ENCODE measurements at regions not wholly inside any gene's neighbourhood (a gene's known extent, or its start where the extent isn't known, plus 50 kb on each side); places are given as distances from the start of the nearest gene placed in this dataset.

GRCh38 chrX:131861088-131861787 lies 161.9 kb upstream of the STK26 start:
- DNase-seq (no peak), ATAC-seq (no peak)
- Histone ChIP-seq H2AFZ (ENCODE audit: low read length) (no peak overlapping the region), H3K9ac (ENCODE audit: low read length) (no peak overlapping the region), H3K4me2 (ENCODE audit: low read length) (no peak overlapping the region), H3K9me2 (replicated peaks; ENCODE audit: low read length) (no peaks in the 10 kb centered on the region), H3K79me2 (ENCODE audit: low read length) (no peaks in the 10 kb centered on the region), H3K4me3 (ENCODE audit: low read length) (no peak overlapping the region), H3K4me1 (ENCODE audit: insufficient read depth, low read length) (no peaks in the 10 kb centered on the region), H3F3A (ENCODE audit: low read length, unreplicated experiment) (no peaks in the 10 kb centered on the region), H3K9me3 (ENCODE audit: low read length) (no peaks in the 10 kb centered on the region), H3K27ac (ENCODE audit: low read length) (no peak overlapping the region), H3K27me3 (ENCODE audit: low read length) (no peaks in the 10 kb centered on the region), H4K20me1 (ENCODE audit: low read length) (no peaks in the 10 kb centered on the region), H3K36me3 (ENCODE audit: low read depth, low read length) (no peaks in the 10 kb centered on the region)
- TF ChIP-seq EZH2 (IDR thresholded peaks at IDR 0.05; ENCODE audit: low read length, unreplicated experiment) (no peak), EZH2phosphoT487 (IDR thresholded peaks at IDR 0.05; ENCODE audit: borderline replicate concordance, low read length) (no peak)
- TF ChIP-seq, protein P1, sequence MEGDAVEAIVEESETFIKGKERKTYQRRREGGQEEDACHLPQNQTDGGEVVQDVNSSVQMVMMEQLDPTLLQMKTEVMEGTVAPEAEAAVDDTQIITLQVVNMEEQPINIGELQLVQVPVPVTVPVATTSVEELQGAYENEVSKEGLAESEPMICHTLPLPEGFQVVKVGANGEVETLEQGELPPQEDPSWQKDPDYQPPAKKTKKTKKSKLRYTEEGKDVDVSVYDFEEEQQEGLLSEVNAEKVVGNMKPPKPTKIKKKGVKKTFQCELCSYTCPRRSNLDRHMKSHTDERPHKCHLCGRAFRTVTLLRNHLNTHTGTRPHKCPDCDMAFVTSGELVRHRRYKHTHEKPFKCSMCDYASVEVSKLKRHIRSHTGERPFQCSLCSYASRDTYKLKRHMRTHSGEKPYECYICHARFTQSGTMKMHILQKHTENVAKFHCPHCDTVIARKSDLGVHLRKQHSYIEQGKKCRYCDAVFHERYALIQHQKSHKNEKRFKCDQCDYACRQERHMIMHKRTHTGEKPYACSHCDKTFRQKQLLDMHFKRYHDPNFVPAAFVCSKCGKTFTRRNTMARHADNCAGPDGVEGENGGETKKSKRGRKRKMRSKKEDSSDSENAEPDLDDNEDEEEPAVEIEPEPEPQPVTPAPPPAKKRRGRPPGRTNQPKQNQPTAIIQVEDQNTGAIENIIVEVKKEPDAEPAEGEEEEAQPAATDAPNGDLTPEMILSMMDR (conservative IDR thresholded peaks at IDR 0.05; ENCODE audit: low read depth, low read length), result no peak
- POLR2A ChIA-PET (ENCODE audit: unreplicated experiment), result no interaction called here
- CTCF ChIA-PET, result no interaction called here
- BruUV-seq (replicated peaks), result no TSS peak
- intact Hi-C loops (cut with micrococcal nuclease), result no loop called here

DNA sequence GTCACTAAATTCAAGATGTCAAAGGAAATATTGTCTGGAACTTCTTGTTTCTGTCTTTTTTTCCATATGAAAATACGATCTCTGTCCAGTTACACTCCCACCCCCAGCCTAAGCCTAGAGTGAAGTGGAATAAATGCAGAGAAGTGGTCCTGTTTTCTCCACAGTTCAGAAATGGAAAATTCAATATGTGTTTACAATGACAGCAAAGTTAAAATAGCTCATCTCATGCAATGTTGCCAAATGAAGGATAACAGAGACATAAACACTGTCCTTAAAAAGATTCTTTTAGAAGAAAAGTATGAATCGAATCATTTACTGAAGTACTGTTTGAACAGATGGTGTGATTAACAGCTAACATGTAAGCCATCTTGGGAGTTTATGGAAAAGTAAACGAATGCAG lies 160.8 kb upstream of the STK26 start:
- H3K4me2 ChIP-seq (ENCODE audit: low read length), result no peak overlapping the region
- CTCF ChIA-PET, result no interaction called here

DNA sequence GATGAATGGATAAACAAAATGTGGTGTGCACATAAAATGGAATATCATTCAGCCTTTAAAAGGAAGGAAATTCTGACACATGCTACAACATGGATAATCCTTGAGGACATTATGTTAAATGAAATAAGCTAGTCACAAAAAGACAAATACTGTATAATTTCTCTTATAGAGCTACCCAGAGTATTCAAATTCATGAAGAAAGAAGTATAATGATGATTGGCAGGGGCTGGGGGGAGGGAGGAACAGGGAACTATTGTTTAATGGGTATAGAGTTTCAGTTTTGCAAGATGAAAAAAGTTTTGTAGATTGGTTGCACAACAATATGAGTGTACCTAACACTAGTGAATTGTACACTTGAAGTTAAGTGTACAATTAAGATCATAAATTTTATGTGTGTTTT lies 153.9 kb upstream of the STK26 start:
- Histone ChIP-seq H3F3A (ENCODE audit: low read length, unreplicated experiment) (no peaks in the 10 kb centered on the region), H3K9me2 (replicated peaks; ENCODE audit: low read length) (no peaks in the 10 kb centered on the region), H3K9me3 (ENCODE audit: low read length) (no peaks in the 10 kb centered on the region), H3K9ac (ENCODE audit: low read length) (no peak overlapping the region), H3K4me3 (ENCODE audit: low read length) (no peak overlapping the region), H3K27ac (ENCODE audit: low read length) (no peak overlapping the region), H4K20me1 (ENCODE audit: low read length) (no peaks in the 10 kb centered on the region), H3K27me3 (ENCODE audit: low read length) (no peaks in the 10 kb centered on the region), H2AFZ (ENCODE audit: low read length) (no peak overlapping the region), H3K4me1 (ENCODE audit: insufficient read depth, low read length) (no peaks in the 10 kb centered on the region), H3K4me2 (ENCODE audit: low read length) (no peak overlapping the region), H3K79me2 (ENCODE audit: low read length) (no peaks in the 10 kb centered on the region), H3K36me3 (ENCODE audit: low read depth, low read length) (no peaks in the 10 kb centered on the region)
- DNase-seq, result no peak
- intact Hi-C loops (cut with micrococcal nuclease), result no loop called here
- no TSS peak for BruUV-seq (replicated peaks)
- TF ChIP-seq EZH2phosphoT487 (IDR thresholded peaks at IDR 0.05; ENCODE audit: borderline replicate concordance, low read length), result no peak
- TF ChIP-seq, protein P1 (conservative IDR thresholded peaks at IDR 0.05; ENCODE audit: low read depth, low read length), result no peak
- TF ChIP-seq EZH2 (IDR thresholded peaks at IDR 0.05; ENCODE audit: low read length, unreplicated experiment), result no peak
- POLR2A ChIA-PET (ENCODE audit: unreplicated experiment), result no interaction called here
- CTCF ChIA-PET, result no interaction called here
- no peak for ATAC-seq

More for the DNA sequence above, 160.8 kb upstream of the STK26 start:
- POLR2A ChIA-PET (ENCODE audit: unreplicated experiment), result no interaction called here
- Histone ChIP-seq H3K9me2 (replicated peaks; ENCODE audit: low read length) (no peaks in the 10 kb centered on the region), H3K27ac (ENCODE audit: low read length) (no peak overlapping the region), H4K20me1 (ENCODE audit: low read length) (no peaks in the 10 kb centered on the region), H3K4me1 (ENCODE audit: insufficient read depth, low read length) (no peaks in the 10 kb centered on the region), H3K4me3 (ENCODE audit: low read length) (no peak overlapping the region), H3F3A (ENCODE audit: low read length, unreplicated experiment) (no peaks in the 10 kb centered on the region), H3K36me3 (ENCODE audit: low read depth, low read length) (no peaks in the 10 kb centered on the region), H3K9ac (ENCODE audit: low read length) (no peak overlapping the region), H3K27me3 (ENCODE audit: low read length) (no peaks in the 10 kb centered on the region), H3K79me2 (ENCODE audit: low read length) (no peaks in the 10 kb centered on the region), H2AFZ (ENCODE audit: low read length) (no peak overlapping the region), H3K9me3 (ENCODE audit: low read length) (no peaks in the 10 kb centered on the region)
- TF ChIP-seq EZH2phosphoT487 (IDR thresholded peaks at IDR 0.05; ENCODE audit: borderline replicate concordance, low read length), result no peak
- TF ChIP-seq, protein P1 (conservative IDR thresholded peaks at IDR 0.05; ENCODE audit: low read depth, low read length), result no peak
- no peak for TF ChIP-seq EZH2 (IDR thresholded peaks at IDR 0.05; ENCODE audit: low read length, unreplicated experiment)
- no TSS peak for BruUV-seq (replicated peaks)
- intact Hi-C loops (cut with micrococcal nuclease), result no loop called here
- DNase-seq (no peak), ATAC-seq (no peak)
